HG02938 (cell line): ENCODE measurements at regions not wholly inside any gene's neighbourhood (a gene's known extent, or its start where the extent isn't known, plus 50 kb on each side); places are given as distances from the start of the nearest gene placed in this dataset.

ENCODE experiments used
- ATAC-seq: cut with Tn5 transposase; IDR thresholded peaks from one replicate; pipeline ENCODE4 v1.9.1; 2021; ENCODE audit warnings: mild to moderate bottlenecking, moderate library complexity; ENCODE audit not compliant: unreplicated experiment

GRCh38 chr18:43570593-43570992 lies 293.3 kb upstream of the SYT4 start:
- no peak for ATAC-seq

GRCh38 chr18:43571078-43571689 lies 293.9 kb upstream of the SYT4 start:
- peak; percentile 48 for ATAC-seq

GRCh38 chr18:43572163-43572562 lies 294.9 kb upstream of the SYT4 start:
- peak; percentile 65 for ATAC-seq

- no peak for ATAC-seq
Observed at GRCh38 chr18:43574974-43575373, 297.7 kb upstream of the SYT4 start.

- ATAC-seq, result no peak
Observed at GRCh38 chr18:43578211-43578610, 300.9 kb upstream of the SYT4 start.

GRCh38 chr18:43578706-43579105 lies 301.4 kb upstream of the SYT4 start:
- no peak for ATAC-seq

GRCh38 chr18:43581936-43582519 lies 304.7 kb upstream of the SYT4 start:
- ATAC-seq, result no peak

- ATAC-seq, result no peak
Observed at GRCh38 chr18:43587538-43588153, 310.4 kb upstream of the SYT4 start.

- ATAC-seq, result no peak
Observed at GRCh38 chr18:43588838-43589237, 311.5 kb upstream of the SYT4 start.

GRCh38 chr18:43589611-43590151 lies 312.4 kb upstream of the SYT4 start:
- no peak for ATAC-seq

GRCh38 chr18:43590182-43590903 lies 313.1 kb upstream of the SYT4 start:
- ATAC-seq, result no peak

- ATAC-seq, result no peak
Observed at GRCh38 chr18:43592269-43592668, 315.0 kb upstream of the SYT4 start.

- peak; percentile 85 for ATAC-seq
Observed at GRCh38 chr18:43596105-43596712, 318.9 kb upstream of the SYT4 start.

GRCh38 chr18:43601432-43601831 lies 324.1 kb upstream of the SYT4 start:
- no peak for ATAC-seq

GRCh38 chr18:43605224-43605623 lies 327.9 kb upstream of the SYT4 start:
- ATAC-seq, result no peak

- ATAC-seq, result no peak
Observed at GRCh38 chr18:43606795-43607194, 329.5 kb upstream of the SYT4 start.

GRCh38 chr18:43620936-43621335 lies 343.6 kb upstream of the SYT4 start:
- ATAC-seq, result peak; percentile 81

- ATAC-seq, result no peak
Observed at GRCh38 chr18:43622024-43622423, 344.7 kb upstream of the SYT4 start.

GRCh38 chr18:43625582-43625981 lies 348.3 kb upstream of the SYT4 start:
- no peak for ATAC-seq

GRCh38 chr18:43627848-43628530 lies 350.7 kb upstream of the SYT4 start:
- no peak for ATAC-seq

GRCh38 chr18:43634994-43635393 lies 357.7 kb upstream of the SYT4 start:
- ATAC-seq, result no peak
